ENCODE measurements at regions not wholly inside any gene's neighbourhood (a gene's known extent, or its start where the extent isn't known, plus 50 kb on each side); places are given as distances from the start of the nearest gene placed in this dataset.

GRCh38 chr14:22481546-22481945 is 107.5 kb downstream of the DAD1 start:
- ATAC-seq (no peak), DNase-seq (ENCODE audit: low read depth in 1 of 2, low spot score in 1 of 2) (no peak), FAIRE-seq (no peak)
- no peak for TF ChIP-seq ZFP36 (IDR thresholded peaks at IDR 0.05; ENCODE audit: borderline replicate concordance, partially characterized antibody)
- TF ChIP-seq MAZ (IDR thresholded peaks at IDR 0.05; ENCODE audit: borderline replicate concordance, low read depth, low read length) = no peak
- TF ChIP-seq CBX2 (IDR thresholded peaks at IDR 0.05; ENCODE audit: borderline replicate concordance, low read depth) = no peak
- WGBS (ENCODE audit: missing lambda C conversion rate) = 52% methylated on average over 4 of the region's 4 CpGs
- ChIA-PET CTCF (interaction anchor here (0.9 to 7.8 kb wide), 4 partner anchors 9 to 162 kb away, joined by 3 to 48 read pairs (median 4); no protein-coding TSS in a partner anchor), POLR2A (no interaction called here)
- Histone ChIP-seq H3K4me2 (no peak overlapping the region), H3K4me3 (no peak overlapping the region), H3K27ac (no peak overlapping the region), H3K4me1 (no peaks in the 10 kb centered on the region), H3K9me3 (no peaks in the 10 kb centered on the region)

- POLR2A ChIA-PET = no interaction called here
These were observed 109.1 kb downstream of the DAD1 start for GRCh38 chr14:22479776-22480464.

GRCh38 chr14:22479132-22479531 is 109.9 kb downstream of the DAD1 start:
- no peak for FAIRE-seq
- WGBS (ENCODE audit: missing lambda C conversion rate) = 33% methylated on average over 6 of the region's 6 CpGs
- ChIA-PET CTCF (interaction anchor here (7.8 kb wide), 1 partner anchor 89 kb away, joined by 48 read pairs; no protein-coding TSS in a partner anchor), POLR2A (no interaction called here)
- TF ChIP-seq ATOH8 (CRISPR knock-in tag; IDR thresholded peaks at IDR 0.05; ENCODE audit: low read depth) (no peak), HOXB13 (CRISPR knock-in tag; IDR thresholded peaks at IDR 0.05; ENCODE audit: low read depth) (no peak), CBX8 (IDR thresholded peaks at IDR 0.05) (no peak), HOXA7 (CRISPR knock-in tag; IDR thresholded peaks at IDR 0.05) (no peak), FOSB (CRISPR knock-in tag; IDR thresholded peaks at IDR 0.05) (no peak), EHMT2 (IDR thresholded peaks at IDR 0.05; ENCODE audit: low read depth) (no peak), BCL3 (IDR thresholded peaks at IDR 0.05) (no peak), PBX3 (IDR thresholded peaks at IDR 0.05) (no peak), RFX5 (IDR thresholded peaks at IDR 0.05) (no peak)
- no peak for ATAC-seq
- Histone ChIP-seq H3K4me1 (no peaks in the 10 kb centered on the region), H3K4me3 (no peak overlapping the region), H3K27ac (no peak overlapping the region), H3K9me3 (no peaks in the 10 kb centered on the region), H3K4me2 (no peak overlapping the region)
- DNase-seq (ENCODE audit: low read depth in 1 of 2, low spot score in 1 of 2) = no peak

More at GRCh38 chr14:22479776-22480464, 109.1 kb downstream of the DAD1 start:
- H3K9me3 ChIP-seq = no peaks in the 10 kb centered on the region
- no peak overlapping the region for H3K4me3 ChIP-seq
- CTCF ChIA-PET = interaction anchor here (7.8 kb wide), 1 partner anchor 90 kb away, joined by 48 read pairs; no protein-coding TSS in a partner anchor
- no peak for FAIRE-seq
- ATAC-seq = no peak
- no peaks in the 10 kb centered on the region for H3K4me1 ChIP-seq
- H3K27ac ChIP-seq = no peak overlapping the region
- WGBS (ENCODE audit: missing lambda C conversion rate) = 3% methylated on average over 3 of the region's 3 CpGs
- no peak overlapping the region for H3K4me2 ChIP-seq
- TF ChIP-seq RAD21 (conservative IDR thresholded peaks at IDR 0.05 in 1 of 2, IDR thresholded peaks at IDR 0.05 in 1 of 2) (no peak), HDAC2 (IDR thresholded peaks at IDR 0.05) (no peak), TFCP2L1 (CRISPR knock-in tag; IDR thresholded peaks at IDR 0.05) (no peak), PBX3 (IDR thresholded peaks at IDR 0.05) (no peak), MYC (IDR thresholded peaks at IDR 0.05; ENCODE audit: borderline replicate concordance, low read length) (no peak)
- DNase-seq (ENCODE audit: low read depth in 1 of 2, low spot score in 1 of 2) = no peak
